ENCODE measurements at regions not wholly inside any gene's neighbourhood (a gene's known extent, or its start where the extent isn't known, plus 50 kb on each side); places are given as distances from the start of the nearest gene placed in this dataset.

GRCh38 chr3:74891312-74891711 lies 276.9 kb upstream of the CNTN3 start:
- no peak overlapping the region for H3K27ac ChIP-seq (ENCODE audit: low read depth in 2 of 2, low read length in 1 of 2)
- no peak overlapping the region for H2AFZ ChIP-seq (ENCODE audit: low read depth)
- no peaks in the 10 kb centered on the region for H3K4me1 ChIP-seq (ENCODE audit: control insufficient read depth in 1 of 2, insufficient read depth in 2 of 2, low read depth in 1 of 2, low read length in 1 of 2)
- DNase-seq: no peak
- H3F3A ChIP-seq (replicated peaks; ENCODE audit: insufficient read depth): no peaks in the 10 kb centered on the region
- H3K4me2 ChIP-seq: no peak overlapping the region
- TF ChIP-seq FOXJ3 (CRISPR knock-in tag; IDR thresholded peaks at IDR 0.05) (no peak), YY1 (IDR thresholded peaks at IDR 0.05; ENCODE audit: low read depth) (no peak), PBX3 (IDR thresholded peaks at IDR 0.05) (no peak), RAD21 (IDR thresholded peaks at IDR 0.05; ENCODE audit: low read length) (no peak), JUND (IDR thresholded peaks at IDR 0.05) (no peak), MAX (IDR thresholded peaks at IDR 0.05; ENCODE audit: low read depth) (no peak), CTCF (IDR thresholded peaks at IDR 0.05) (no peak), GATA2 (CRISPR knock-in tag; IDR thresholded peaks at IDR 0.05) (no peak), USF2 (IDR thresholded peaks at IDR 0.05; ENCODE audit: borderline replicate concordance, low read depth, low read length) (no peak), TCF12 (IDR thresholded peaks at IDR 0.05) (no peak), RXRA (IDR thresholded peaks at IDR 0.05; ENCODE audit: borderline replicate concordance, low read depth) (no peak), ZBTB33 (IDR thresholded peaks at IDR 0.05; ENCODE audit: borderline replicate concordance, low read depth) (no peak), FOXM1 (IDR thresholded peaks at IDR 0.05; ENCODE audit: low read depth) (no peak), TAF1 (IDR thresholded peaks at IDR 0.05; ENCODE audit: borderline replicate concordance, low read depth, low read length) (no peak)
- POLR2A ChIA-PET: no interaction called here
- no peaks in the 10 kb centered on the region for H3K27me3 ChIP-seq (ENCODE audit: insufficient read depth)
- H3K9ac ChIP-seq: no peak overlapping the region
- CTCF ChIA-PET: no interaction called here
- no peak overlapping the region for H3K4me3 ChIP-seq (ENCODE audit: low read depth in 2 of 2, low read length in 1 of 2)
- H4K20me1 ChIP-seq (ENCODE audit: insufficient read depth): no peaks in the 10 kb centered on the region
- 45% methylated on average over 6 of the region's 6 CpGs for WGBS (ENCODE audit: low lambda C conversion rate)
- no peaks in the 10 kb centered on the region; the same call in 1 of the 2 replicates for H3K9me2 ChIP-seq
- H3K79me2 ChIP-seq (ENCODE audit: insufficient read depth): no peaks in the 10 kb centered on the region
- no peaks in the 10 kb centered on the region for H3K9me3 ChIP-seq
- H3K36me3 ChIP-seq (replicated peaks in 1 of 2; ENCODE audit: control insufficient read depth in 1 of 2, insufficient read depth in 2 of 2, low read length in 1 of 2): no peaks in the 10 kb centered on the region

All from SK-N-SH (cell line).